ENCODE measurements at regions not wholly inside any gene's neighbourhood (a gene's known extent, or its start where the extent isn't known, plus 50 kb on each side); places are given as distances from the start of the nearest gene placed in this dataset.

DNA sequence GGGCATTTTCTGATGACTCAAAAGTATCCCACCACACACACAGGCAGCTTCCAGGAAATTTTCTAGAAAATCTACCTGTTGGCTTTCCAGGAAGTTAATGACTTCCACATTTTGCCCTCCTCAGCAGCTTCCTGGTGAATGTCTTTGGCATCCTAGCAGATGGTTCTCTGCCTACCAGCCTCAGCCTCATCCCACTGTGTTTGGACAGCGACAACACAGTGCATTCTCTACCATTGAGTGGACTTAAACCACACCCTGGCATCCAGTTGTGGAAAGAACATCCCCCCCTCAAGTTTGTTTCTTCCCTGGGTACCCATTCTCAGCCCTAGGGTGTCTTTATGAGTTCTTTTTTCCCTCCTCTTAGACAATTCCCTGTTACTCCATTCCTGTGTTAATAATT lies 50.8 kb upstream of the GADL1 start:
- no peak for DNase-seq (ENCODE audit: low spot score)

DNA sequence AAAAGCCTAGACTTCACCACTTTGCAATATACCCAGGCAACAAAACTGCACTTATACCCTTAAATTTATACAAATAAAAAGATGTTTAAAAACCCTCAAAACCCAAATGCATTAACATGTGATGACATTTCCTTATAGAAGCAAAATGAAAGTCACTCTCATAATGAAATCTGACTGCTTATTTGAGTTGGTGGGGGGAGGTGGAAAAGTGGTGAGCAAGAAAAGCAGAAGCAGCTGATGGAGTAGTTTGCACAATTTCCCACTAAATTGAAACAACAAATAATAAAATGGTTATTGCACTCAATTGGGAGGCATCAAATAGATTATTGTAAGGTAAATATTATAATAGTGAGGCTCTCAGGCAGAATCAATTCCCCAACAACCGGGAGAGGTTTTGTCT lies 54.0 kb upstream of the GADL1 start:
- no peak for DNase-seq (ENCODE audit: low spot score)

DNA sequence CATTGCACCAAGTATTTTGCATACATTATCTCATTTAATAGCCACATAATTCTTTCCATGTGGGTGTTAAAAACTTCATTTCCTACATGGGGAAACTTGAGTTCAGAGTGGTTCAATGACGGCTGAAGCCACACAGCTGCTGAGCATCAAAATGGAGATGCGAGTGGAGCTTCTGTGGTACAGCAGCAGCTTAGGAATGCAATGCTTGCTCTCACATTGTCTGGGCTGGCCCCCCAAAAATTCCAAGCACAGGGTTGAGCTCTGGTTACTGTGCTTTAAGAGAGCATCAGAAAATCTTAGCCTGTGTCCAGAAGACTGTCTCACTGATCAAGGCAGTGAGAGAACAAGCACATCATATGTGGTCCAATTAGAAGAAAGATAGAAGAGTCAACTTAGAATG lies 57.4 kb upstream of the GADL1 start:
- DNase-seq (ENCODE audit: low spot score): no peak

DNA sequence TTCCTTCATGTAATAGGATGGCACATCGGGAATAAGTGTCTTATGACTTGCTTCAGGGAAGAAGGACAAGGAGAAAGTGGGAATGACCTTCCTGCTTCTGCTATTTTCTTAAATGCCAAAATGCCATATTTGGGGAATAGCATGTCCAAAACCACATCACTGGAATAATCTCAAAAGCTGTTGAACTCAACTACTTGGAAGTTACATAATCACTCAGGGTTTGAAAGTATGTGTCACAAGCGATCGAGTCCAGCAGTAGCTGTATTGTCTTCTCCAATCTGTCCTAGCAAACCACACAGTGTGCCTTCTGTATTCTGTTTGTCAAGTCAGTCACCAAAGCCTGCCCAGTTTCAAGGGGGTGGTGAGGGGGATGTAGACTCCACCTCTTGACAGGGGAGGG lies 58.3 kb upstream of the GADL1 start:
- no peak for DNase-seq (ENCODE audit: low spot score)

DNA sequence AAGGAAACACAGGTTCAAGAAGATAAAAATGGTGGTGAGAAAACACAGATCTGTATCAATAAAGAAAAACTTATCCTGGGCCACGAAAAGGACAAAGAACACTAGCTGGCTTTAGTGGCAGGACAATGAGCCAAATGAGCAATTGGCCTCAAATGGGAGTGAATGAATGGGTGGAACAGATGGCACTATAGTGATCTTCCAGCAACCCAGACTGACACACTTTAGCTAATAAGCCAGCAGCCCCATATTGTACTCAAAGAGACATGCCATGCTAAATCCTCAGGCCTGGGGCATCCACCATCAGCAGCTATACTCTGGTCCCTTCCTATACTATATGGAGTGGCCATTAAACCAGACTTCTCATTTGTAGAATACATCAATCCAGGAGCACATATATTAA lies 60.0 kb upstream of the GADL1 start:
- DNase-seq (ENCODE audit: low spot score): no peak

DNA sequence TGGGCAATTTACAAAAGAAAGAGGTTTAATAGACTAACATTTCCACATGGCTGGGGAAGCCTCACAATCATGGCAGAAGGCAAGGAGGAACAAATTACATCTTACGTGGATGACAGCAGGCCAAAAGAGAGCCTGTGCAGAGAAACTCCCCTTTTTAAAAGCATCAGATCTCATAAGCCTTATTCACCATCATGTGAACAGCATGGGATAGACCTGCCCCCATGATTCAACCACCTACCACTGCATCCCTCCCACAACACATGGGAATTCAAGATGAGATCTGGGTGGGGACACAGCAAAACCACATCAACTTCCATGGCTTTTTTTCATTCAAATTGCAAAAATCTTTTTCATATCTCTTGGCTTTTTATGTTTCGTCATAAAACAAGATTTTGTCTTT lies 67.6 kb upstream of the GADL1 start:
- DNase-seq (ENCODE audit: low spot score): no peak

DNA sequence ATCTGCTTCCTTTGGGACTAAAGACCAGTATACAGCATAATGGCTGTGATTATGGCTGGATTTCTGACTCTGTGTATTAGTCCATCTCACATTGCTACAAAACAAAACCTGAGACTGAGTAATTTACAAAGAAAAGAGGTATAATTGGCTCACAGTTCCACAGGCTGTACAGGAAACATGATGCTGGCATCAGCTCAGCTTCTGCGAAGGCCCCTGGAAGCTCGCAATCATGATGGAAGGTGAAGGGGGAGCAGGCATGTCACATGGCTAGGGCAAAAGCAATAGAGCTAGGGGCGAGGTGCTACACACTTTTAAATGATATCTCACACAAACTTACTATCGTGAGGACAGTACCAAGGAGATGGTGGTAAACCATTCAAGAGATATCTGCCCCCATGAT lies 68.0 kb upstream of the GADL1 start:
- no peak for DNase-seq (ENCODE audit: low spot score)

DNA sequence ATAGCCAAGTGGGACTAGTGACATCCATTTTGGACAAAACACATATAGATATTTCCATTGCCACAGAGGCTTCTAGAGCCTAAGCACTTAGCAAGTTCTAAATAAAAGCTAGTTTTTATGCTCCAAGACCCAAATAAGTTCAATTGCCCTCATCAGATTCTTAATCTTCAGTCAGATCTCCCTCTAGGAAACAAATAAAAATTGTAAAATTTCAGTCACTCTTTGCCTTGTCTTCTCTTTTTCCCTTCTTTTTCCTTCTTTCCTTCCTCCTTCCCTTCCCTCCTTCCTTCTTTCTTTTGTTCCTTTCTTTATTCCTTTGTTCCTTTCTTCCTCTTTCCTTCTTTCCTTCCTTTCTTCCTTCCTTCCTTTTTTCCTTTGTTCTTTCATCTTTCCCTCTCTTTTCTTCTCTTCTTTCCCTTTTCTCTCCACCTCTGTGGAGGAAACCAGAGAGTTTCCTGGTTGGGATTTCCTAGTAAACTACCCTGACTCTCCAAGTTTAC lies 68.8 kb upstream of the GADL1 start:
- DNase-seq (ENCODE audit: low spot score): no peak

DNA sequence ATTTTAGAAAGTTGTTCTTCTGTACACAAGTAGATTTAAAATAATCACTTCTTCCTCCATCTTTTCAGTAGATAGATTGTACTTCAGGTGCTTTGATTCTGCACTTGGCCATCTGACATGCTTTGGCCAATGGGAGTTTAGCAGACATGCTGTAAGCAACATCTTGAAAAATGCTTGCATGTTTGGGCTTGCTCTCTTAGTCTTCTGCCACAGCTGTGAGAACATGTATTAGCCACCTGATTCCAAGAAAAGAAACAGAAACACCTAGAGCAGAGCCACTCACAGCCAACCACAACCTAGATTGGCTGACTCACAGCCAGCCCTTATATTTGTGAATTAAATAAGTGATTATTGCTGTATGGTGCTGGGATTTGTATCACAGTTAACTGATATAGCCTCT lies 70.2 kb upstream of the GADL1 start:
- no peak for DNase-seq (ENCODE audit: low spot score)

DNA sequence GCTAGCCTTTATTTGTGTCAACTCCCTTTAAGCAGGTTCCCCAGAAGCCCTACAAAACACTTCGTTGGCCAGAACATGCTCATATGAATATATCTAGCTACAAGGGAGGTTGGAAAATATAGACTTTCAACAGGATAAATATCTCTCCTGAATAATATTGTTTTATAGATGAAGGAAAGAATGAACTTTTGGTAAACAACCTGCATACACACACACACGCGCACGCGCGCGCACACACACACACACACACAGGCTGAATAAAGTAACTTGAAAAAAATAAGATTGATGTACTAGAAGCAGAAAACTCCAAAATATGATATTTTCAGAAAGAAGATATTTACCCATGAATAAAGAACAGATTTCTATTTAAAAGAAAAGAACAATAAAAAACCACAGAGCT lies 72.4 kb upstream of the GADL1 start:
- DNase-seq (ENCODE audit: low spot score): no peak

DNA sequence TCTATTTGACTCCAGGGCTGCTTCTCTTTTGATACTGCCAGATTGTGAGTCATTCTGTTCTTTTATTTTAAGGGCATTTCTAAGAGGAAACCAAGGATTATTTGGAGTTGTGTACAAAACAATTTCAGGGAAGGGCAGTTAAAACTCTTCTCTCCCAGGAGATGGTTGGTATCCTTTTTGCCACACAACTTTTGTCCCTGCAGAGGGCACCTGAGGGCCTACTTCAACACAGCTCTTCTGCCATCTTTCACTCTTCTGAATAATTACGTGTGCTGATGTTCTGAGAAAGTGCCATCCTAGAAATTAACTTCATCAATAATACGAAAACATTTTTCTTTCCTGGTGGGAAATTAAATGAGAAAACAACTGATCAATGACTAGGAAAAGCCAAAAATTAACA lies 75.7 kb upstream of the GADL1 start:
- no peak for DNase-seq (ENCODE audit: low spot score)

DNA sequence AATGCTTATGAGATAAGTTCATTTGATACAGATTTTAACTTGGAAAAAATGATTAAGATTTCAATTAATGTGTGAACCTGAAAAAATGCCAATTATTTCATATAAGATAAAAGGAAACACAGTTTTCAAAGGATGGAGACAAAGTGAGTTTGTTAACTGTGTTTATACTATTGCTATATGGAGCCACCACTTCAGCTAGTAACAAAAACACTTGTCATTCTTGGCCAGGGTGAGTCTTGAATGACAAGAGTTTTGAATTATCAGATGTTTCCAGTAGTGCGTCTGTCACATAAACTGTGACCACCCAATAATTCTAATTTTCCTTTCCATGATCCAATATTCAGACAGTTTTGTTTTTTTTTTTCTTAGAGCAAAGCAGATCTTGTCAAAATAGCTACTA lies 78.0 kb upstream of the GADL1 start:
- no peak for DNase-seq (ENCODE audit: low spot score)

DNA sequence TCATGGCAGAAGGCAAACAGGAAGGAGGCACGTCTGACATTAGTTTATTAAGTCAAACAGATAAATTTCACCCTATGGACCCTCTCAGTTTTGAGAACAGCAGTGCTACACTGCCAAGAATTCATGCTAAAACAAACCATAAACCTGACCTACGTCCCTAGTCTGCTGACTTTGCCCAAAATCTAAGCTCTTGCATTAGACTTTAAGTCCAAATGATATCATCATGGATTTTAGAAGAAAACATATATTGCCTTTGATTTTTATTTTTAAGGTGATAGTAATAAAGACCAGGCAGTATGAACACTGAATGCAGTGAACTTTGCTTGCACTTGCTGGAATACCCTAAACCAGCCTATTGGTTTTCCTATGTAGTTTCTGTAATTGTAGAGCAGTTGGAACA lies 79.6 kb upstream of the GADL1 start:
- no peak for DNase-seq (ENCODE audit: low spot score)

DNA sequence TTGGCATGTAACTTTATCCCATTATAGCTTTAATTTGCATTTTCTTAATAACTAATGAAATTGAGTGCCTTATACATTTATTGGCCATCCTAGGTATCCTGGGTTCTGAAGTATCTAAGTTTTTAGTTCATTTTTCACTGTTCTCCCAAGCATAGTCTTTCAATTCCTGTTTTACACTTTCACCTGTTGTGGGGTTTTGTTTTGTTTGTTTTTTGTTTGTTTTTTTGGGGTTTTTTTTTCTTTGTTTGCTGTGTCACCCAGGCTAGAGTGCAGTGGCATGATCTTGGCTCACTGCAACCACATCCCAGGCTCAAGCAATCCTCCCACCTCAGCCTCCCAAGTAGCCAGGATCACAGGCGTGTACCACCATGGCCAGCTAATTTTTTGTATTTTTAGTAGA lies 83.1 kb upstream of the GADL1 start:
- DNase-seq (ENCODE audit: low spot score): no peak

DNA sequence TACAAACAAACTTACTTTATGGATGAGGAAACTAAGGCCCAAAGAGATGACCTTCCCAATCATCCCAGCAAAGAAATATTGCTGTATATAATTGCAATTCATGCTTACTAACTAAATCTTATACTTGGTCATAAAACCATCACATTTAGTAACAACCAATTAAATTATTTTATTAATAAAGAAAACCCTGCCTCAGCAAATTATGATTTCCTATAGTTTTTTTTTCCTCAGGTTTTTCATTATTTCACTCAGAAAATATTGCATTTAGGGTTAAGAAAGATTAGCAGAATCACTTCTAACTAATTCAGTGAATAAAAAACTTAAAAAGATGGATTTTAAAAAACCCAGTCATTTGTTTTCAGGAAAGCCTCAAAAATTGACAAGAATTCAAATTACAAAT lies 86.5 kb upstream of the GADL1 start:
- DNase-seq (ENCODE audit: low spot score): no peak

DNA sequence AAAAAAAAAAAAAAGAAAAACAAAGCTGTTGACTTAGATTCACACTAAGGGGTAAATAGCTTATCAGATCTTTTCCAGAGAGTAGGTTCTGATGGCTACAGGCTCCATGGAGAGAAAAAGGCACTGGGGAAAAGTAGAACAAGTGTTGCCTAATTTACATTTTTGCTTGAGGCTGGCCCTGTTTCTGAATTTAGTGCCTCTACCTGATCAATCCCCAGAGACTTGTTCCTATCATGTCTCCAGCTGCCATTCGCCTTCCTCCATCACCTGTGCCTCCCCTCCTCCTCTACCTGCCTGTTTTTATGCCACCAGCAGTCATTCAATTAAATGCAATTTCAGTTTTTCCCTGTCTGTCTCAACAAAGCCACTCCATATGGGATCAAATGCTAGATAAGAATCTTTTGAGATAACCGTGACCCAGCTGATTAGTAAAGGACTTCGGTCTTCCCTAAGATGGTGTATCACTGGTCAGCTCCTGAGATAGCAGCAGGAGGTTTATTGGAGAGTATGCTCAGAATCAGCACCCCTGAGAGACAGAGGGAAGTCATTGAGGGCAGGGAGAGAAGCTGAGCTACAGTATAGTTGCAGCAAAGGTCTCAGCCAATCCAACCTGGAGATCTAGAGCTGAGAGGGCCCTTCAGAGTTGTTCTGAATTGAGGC lies 88.1 kb upstream of the GADL1 start:
- no peak for DNase-seq (ENCODE audit: low spot score)

DNA sequence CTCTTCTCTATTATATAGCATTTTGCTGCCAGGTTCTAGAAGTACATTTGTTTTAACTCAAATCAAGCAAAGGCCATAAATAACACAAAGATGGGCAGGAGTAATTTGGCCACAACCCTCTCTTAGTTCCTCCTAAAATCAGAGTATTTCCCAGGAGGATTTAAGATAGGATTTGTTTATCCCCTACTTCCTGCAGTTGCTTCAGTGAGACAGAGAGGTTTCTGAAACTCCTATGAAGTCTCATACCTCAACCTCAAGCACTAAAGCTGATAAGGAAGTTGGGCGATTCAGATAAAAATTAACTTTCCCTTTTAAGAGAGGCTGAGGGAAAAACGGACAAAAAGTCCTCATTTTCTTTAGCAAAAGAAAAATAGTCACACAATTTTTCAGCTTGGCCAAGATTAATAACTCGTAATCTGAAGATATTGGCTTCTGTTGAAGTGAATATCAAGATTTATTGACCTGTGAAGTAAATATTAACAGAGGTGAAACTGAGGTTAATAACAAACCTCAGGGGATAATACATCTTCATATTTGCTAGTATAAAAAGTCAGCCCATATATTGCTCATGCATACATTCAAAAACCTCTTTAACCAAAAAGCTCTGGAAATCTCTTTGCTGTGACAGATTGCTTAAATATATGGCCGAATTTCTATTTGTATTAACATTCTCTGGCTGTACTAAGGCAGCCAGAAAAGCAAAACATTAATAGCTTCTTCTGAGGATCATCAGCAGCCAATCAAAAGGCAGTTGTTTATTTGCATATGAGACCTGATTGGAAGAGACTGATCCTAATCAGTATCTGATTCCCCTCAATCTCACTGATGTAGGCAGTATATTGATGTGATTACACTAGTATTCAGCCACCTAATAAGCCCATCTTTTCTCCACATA lies 90.6 kb upstream of the GADL1 start:
- DNase-seq (ENCODE audit: low spot score): no peak

DNA sequence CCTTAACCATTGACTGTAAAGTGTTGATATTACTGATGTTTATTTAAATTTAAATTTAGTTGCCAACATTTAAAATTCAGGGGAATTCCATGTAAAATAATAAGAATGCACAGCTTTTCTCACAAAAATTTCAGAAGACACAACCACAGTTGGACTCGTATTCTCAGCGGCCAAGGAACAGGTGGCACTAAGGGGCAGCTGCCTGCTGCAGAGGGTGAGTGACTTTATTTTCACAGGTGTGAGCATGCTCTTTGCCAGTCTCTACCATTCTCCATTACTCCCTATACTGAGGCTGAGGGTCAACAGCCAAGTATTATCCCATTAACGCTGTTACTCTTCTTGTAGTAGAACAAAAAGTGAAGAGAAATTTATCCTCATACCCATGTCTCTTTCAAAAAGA lies 92.1 kb upstream of the GADL1 start:
- no peak for DNase-seq (ENCODE audit: low spot score)

DNA sequence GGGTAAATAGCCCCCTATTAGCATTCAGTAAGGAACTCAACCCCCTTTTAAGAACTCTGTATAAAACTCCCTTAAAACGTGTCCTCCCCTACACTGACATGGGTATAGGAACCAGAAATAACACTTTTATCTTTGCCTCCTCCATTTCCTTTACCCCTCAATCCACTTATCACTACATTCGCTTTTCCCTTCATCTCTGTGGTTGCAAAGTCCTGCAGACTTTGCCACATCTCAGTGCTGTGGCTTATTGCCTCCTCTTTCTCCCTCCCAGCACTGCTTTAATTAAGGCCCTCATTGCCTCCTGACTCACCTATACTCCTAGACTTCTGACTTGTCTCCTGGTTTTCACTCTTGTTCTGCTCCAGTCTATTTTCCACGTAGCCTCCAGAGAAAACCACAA lies 94.3 kb upstream of the GADL1 start:
- no peak for DNase-seq (ENCODE audit: low spot score)

DNA sequence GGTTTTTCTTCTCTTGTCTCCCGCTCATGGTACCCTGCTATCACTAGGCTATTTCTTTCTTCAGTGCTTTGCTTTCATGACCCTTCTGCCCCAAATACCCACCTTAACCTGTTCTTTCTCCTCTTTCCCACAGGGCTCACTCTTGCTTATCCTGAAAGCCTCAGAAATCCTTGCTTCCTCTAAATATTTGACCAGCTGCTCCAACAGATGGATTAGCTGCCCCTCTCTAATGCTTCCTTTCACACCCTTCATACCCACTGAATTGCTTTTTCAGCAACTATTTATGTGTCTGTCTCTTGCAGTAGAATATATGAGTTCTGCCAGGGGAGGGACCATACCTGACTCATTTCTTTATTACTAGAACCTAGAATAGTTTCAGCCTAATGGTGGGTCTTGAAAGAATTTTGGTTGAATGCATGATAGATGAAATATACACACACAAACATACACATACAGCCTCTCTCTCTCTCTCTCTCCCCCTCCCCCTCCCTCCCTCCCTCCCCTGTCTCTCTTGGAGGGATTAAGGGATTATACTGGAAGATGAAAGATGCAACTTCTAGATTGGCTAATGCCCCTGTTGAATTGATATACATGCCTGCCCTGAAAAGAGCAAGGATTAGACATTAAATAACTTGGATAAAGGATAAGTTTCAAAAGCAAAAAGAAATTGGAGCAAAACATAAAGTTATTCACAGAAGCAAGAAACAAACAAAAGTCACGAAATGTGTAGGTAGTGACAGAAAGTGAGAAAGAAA lies 95.0 kb upstream of the GADL1 start:
- DNase-seq (ENCODE audit: low spot score): no peak

DNA sequence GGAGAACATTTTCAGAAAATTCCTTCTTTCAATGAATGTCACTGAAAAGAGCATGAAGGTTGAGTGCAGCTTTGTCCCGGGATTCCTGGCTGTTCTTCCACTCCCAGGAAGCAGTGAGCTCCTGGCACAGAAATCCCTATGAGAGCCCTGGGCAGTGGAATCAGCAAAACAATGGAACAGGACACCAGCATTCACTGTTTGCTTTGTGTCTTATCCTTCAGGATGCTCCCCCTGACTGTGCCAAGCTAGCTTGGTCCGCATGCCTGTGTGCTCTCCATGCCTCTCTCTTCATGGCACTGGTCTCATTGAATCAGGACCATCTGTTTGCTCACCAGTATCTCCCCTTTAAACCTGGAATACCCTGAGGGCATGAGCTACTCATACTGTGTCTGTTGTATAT lies 102.0 kb upstream of the GADL1 start:
- no peak for DNase-seq (ENCODE audit: low spot score)

DNA sequence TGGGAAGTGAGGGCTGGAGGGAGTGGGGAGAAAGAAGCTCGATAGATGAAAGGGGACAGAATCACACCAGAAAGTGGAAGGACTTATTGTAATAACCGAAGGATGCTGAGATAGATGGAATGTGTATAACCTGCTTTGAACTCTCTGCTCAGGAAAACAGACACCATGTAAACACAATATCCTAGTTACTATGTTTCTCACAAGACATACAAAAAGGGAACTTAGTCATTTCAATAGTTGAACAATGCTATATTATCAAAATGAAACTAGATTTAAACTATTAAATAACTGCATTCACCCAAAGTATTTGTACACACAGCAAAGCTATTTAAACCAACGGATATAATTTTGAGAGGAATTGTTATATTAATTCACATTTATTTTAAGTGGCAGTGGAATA lies 108.3 kb upstream of the GADL1 start:
- no peak for DNase-seq (ENCODE audit: low spot score)

Measured in left forelimb (tissue), 1 donor.